GM18909 (cell line): ENCODE measurements at regions not wholly inside any gene's neighbourhood (a gene's known extent, or its start where the extent isn't known, plus 50 kb on each side); places are given as distances from the start of the nearest gene placed in this dataset.

Source experiments
- ATAC-seq: cut with Tn5 transposase; IDR thresholded peaks from one replicate; pipeline ENCODE4 v1.9.1; 2021; ENCODE audit warnings: mild to moderate bottlenecking; ENCODE audit not compliant: unreplicated experiment, poor library complexity

DNA sequence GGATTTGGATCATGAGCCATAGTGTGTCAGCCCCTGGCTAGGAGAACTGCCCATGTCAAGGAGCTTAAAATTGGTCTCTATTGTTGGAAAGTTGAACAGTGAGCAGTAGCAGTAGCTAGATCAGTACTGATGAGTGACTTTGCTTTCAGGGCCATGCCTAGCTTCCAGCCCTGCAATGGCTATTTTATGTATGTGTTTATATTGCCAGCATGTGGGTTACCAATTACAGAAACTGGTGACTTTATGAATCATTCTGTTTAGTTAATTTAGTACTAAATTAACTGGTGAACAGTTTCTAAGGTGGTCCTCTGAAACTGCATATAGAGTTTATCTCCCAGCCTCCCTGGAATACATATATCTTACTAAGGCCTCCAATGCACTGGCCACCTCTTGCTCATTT lies 908.1 kb upstream of the ALCAM start:
- ATAC-seq = no peak

DNA sequence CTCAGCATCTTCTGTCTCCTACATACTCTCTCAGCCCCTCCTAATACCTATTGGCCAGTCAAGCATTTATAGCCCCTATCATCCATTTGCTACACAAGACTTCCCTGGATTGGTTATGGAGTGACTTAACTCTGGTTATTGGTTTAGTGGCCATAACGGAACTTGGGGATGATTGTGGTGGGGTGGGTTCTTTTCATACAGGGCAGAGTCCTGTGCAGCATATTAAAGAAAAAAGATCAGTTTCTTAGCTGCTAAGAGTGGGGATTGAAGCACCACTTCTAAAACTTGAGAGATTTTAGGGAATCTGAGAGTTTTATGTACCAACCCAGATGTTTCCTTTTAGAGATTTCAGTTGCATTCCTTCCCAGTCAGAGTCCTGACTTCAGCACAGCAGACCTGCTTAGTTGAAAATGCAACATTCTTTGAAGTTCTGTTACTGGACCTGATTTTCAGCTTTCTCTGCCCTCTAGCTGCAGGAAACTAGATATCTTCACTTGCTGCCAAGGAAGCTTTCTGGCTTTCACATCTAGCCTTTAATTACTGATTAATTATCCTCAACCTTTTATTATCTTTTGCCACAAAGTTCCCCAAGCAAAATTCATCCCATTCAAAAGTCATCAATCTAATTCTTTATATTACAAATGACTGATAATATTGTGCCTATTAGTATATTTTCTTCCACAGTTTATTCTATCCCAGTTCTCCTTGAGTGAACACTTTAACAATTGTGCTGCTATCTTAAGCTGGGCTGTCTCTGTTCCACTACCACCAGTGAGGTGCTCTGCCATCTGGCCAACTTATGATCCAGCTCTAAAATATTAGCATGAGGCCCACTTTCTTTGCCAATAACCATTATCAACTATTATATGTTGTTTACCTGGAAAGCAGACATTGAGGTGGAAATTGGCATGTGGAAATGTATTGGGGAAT lies 906.0 kb upstream of the ALCAM start:
- ATAC-seq = peak; percentile 78

DNA sequence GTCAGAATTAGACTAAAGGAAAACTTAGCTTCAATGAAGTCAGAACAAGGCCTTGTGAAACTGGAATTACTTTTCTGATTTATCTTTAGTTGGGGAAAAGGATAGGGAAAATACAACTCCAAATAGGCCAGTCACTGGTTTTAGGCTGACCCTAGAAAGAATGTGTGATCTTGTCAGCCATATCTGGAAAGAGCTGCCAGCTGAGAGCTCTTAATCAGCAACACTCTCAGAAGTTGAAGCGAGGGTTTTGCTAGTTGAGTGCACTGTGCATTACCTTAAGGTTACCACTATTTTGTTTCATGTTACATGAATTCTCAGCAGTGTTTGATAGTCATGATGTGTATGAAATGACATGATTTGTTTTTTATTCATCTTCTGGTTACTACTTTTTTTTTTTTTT lies 905.3 kb upstream of the ALCAM start:
- ATAC-seq = no peak

DNA sequence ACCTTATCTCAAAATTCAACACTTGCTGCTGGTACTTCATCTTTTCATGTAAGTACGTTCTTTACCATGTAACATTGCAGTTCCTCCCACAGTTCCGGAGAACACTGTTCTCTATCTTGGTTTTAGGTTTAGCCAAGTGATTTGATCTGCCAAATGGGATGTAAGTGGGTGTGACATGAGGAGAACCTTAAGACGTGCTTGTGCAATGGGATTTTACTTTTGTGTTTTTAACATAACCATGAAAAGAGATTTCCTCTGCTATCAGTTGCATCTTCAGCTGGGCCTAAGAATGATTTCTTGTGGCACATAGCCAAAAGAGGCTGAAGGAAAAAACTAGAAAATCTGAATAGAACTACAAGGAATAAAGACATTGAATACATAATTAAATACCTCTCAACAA lies 894.5 kb upstream of the ALCAM start:
- ATAC-seq = no peak

DNA sequence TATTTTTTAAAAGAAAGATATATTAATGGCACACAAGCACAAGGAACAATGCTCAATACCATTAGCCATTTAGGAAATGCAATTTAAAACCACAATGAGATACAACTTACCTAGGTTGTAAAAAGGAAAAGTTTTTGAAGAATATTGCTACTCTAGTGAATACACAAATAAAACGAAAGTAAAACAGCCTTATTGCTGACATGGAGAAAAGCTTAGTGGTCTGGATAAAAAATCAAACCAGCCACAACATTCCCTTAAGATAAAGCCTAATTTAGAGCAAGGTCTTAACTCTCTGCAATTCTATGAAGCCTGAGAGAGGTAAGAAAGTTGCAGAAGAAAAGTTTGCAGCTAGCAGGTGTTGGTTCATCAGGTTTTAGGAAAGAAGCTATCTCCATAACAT lies 892.7 kb upstream of the ALCAM start:
- ATAC-seq = no peak

DNA sequence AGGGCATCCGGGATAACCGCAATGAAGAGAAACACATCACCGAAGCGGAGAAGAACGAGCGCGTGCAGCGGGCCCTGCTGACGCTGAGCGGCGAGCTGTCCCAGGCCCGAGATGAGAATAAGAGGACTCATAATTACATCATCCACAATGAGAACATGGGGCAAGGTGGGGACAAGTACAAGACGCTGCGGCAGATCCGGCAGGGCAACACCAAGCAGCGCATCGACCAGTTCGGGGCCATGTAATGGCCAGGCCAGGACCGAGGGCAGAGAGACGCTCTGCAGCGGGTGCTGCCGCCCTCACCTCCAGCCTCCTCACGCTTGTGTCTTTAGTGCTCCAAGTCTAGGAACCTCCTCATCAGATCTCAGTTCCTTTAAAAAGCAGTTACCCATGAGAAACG lies 863.7 kb upstream of the ALCAM start:
- no peak for ATAC-seq

DNA sequence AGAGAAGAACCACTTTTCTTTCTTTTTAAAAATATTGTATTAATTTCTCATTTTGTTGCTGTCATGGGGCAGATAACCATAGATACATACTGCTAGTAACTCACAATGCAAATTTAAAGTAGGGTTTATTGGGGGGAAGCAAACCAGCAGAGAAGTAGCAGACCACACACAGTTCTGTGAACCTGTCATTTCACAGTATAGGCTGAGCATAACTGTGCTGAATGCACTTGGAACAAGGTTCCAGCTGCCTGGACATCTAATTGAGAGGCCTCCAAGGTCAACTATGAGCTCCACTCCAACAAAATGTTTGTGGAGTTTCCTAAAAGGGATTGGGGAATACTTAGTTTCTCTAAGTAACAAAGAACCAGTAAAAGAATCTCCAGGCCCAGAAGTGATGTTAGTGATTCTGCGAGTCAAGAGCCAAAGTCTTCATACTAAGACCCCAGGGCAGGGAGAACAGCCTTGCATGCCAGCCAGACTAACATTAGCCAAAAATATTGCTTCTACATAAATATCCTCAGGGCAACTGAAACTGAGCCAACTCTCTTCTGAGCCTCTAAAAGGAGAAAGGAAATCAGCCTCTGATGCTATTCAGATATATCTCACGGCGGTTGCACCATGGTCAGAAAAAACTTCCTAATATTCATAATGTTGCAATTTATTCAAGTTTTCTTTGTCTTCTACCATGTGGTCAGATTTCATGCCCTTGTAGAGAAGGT lies 856.4 kb upstream of the ALCAM start:
- ATAC-seq = no peak

DNA sequence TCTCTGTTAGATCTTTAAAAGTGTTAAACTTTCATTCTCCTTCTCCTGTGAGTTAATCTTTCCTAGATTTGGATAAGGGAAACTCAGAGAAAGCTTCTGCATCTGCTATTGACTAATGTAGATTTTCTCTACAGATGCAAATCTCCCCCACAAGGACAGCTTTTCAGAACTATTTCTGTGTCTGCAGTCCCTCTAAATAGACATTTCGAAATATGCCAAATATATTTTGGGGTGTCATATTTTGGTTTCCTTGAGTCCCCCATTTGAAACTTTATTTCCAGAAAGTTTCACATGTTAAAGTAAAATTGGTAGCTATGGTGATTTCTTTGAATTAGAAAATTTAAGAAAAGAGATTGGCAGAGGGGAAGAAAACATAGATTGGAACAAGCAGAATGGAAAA lies 852.3 kb upstream of the ALCAM start:
- ATAC-seq = no peak

DNA sequence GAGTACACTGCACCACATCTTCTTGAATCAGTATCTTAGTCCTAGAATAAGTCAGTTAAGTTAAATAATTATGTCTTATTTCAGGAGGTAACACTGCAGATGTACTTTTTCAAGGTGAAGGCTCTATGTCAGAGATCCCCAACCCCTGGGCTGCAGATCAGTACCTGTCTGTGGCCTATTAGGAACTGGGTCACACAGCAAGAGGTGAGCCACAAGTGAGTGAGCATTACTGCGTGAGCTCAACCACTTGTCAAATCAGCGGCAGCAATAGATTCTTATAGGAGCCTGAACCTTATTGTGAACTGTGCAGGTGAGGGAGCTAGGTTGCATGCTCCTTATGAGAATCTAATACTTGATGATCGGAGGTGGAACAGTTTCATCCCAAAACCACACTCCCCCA lies 851.9 kb upstream of the ALCAM start:
- no peak for ATAC-seq

DNA sequence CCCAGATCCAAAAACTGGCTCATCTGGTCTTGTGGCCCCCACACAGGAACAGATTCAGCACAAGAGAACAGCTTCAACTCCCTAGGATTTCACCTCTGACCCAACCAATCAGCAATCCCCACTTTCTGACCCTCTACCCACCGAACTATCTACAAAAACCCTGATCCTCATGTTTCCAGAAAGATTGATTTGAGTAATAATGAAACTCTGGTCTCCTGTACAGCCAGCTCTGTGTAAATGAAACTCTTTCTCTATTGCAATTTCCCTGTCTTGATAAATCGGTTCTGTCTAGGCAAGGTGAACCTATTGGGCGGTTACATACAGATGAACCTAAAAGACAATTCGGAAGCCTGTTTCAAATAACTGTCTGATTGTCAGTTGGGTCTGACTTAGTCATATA lies 847.6 kb upstream of the ALCAM start:
- peak; percentile 37 for ATAC-seq

DNA sequence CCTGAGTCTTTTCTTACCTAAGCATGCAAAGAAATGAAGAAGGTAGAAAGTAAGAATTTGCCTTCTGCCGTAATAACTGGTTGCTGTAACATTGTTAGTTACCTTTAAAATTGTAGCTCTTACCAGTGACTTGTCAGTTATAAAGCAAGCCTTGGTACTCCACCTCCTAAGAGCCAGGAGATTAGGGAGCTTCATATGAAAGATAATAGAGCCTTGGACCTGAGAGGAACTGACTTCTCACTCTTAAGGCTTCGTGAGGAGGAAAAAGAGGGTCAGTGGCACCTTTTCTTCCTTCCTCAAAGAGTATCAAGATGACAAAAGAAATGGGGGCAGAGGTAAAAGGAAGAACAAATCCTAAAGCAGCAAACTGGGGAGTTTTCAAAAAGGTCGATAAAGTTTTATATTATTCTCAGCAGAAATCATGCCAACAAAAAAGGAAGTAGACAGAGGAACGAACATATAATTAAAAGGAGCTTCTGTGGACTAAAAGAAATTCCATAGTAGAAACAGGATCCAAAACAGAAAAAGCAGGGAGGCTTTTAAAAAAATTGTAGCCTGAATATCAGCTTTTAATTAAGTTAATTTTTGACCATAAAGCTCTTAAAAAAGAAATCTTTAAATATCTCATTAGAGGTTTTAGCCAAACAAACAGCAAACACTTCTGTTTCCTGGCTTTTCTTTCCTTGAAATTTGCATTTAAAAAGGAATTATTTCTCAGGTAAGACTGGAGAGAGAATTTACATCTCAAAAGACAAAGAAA lies 847.1 kb upstream of the ALCAM start:
- no peak for ATAC-seq

DNA sequence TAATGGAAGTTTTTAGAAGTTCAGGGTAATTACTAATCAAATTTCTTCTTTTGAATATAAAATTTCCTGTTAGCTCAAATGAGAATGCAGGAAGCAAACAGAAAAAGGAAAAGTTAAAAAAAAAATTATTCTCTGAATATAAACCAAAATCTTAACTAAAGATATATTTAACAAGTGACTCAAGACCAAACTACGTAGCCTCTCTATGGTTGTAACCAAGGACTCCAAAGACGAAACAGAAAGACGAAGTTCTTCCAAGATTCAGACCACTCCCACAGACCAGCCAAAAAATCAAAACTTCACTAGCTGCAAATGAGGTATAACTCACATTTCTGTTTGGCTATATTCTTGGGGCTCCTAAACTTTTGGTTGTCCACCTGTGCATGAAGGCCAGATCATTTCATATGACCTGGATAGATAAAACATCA lies 846.5 kb upstream of the ALCAM start:
- peak; percentile 33 for ATAC-seq

DNA sequence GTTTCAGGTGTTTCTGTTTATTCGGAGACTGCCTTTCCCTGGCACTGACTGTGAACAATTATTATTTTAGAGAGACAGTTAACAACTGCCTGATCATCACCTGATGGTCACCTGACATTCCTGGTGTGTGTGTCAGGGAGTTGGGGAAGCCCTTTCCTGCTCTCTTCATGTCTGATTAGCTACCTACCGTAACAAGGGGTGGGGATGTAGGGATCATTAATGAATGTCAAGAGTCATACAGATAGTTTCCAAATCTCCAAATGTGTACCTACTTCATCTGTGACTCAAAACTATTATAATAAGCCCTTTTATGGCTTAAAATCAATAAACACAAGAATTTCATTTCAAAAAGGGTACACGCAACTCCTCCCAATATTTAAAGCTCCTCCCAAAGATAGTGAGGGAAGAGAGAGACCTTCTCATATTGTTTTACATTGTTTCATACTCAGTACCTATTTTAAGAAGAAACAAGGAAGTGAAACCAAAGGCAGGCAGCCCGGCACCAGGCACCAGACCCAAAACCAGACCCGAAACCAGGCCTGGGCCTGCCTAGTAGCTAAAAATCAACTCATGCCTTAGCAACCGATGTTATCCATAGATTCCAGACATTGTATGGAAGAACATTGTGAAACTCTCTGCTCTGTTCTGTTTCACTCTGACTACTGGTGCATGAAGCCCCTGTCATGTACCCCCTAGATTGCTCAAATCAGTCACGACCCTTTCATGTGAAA lies 844.9 kb upstream of the ALCAM start:
- peak; percentile 67 for ATAC-seq

DNA sequence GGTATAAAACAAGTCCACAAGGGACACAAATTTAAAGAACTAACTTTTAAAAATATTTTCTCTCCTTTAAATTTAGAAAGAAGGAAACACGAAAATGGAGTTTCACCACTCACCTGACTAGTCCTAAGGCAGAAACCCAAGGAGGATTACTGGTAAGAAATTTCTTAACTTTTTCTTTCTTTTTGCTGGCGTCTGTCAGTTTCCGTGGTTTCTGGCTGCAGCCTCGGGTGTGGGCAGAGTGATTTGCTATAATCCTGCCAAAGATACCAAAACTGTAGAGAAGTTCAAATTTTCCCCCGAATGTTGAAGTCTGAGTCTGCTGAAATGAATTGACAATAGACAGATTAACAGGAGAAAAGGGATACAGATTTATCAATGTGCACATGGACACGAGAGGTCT lies 843.6 kb upstream of the ALCAM start:
- peak; percentile 21 for ATAC-seq

DNA sequence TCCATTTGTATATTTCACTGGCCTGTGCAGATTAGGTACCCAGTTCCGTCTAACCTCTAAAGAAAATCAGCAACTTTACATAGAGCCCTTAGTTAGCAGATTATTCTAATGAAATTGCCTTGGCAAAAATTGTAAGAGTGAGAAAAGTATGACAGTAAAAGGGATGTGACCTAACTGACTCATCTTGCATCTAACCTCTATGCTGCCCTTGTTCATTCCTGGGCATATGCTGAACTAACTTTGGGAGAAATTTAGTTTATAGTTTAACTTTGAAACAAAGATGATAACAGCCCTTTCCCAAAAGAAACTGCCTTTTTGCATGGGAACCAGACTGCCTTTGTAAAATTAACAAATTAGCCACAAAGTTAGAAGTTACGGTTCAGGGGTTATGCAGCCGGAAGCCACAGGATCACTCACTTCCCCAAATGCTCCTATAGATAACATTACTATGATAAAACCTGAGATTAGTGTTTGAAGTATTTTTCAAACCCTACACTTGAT lies 839.8 kb upstream of the ALCAM start:
- peak; percentile 87 for ATAC-seq

DNA sequence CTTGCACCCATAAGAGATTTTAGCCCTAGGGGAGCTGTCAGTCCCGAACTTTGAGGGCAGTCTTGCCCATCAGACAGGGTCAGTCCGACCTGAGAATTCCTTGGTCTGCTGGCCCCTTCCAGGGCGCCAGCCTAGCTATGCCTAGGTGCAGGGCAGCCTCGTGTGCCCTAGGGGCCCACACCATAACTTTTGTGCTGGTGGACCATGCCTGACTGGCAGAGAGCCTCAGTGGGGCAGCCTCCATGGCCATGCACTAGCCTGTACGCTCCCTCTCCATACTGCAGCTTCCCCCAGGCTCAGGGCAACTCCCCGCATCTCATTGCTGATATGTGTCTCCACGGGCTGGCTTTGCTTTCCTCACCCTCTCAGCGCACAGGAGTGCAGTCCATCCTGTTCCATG lies 835.8 kb upstream of the ALCAM start:
- no peak for ATAC-seq

DNA sequence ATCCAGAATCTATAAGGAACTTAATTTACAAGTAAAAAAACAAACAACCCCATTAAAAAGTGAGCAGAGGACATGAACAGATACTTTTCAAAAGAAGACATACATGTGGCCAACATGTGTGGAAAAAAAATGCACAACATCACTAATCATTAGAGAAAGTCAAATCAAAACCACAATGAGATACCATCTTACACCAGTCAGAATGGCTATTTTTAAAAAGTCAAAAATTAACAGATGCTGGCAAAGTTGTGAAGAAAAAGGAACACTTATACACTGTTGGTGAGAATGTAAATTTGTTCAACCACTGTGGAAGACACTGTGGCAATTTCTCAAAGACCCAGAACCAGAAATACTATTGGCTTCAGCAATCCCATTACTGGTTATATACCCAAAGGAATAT lies 830.0 kb upstream of the ALCAM start:
- peak; percentile 80 for ATAC-seq

DNA sequence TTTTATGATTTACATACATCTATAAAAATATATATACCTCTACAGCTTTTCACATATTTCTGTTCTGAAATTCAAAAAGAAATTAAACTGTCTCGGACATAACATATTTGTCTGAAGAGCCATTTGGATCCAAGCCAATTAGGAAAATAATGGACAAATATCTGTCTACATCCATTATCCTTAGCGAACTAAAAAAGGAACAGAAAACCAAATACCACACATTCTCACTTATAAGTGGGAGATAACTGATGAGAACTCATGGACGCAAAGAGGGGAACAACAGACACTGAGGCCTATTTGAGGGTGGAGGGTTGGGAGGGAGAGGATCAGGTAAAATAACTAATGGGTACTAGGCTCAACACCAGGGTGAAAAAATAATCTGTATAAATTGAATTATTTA lies 829.4 kb upstream of the ALCAM start:
- no peak for ATAC-seq

DNA sequence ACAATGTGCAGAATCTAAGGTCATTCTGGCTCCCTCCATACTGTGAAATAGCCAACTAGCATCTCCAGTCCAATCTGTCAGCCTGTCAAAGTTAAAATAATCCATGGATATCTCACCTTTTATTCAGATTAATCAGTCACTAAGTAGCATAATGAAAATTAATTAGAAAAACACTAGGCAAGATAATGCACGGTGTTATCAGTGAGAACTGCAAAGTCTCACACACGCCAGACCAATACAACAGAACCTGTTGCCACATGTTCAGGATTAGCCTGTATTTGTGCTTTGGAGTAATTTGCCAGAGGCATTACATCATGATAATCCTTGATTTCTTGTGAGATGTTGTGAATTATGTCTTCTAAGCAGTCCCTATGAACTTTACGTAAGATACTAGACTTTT lies 820.4 kb upstream of the ALCAM start:
- ATAC-seq = no peak

DNA sequence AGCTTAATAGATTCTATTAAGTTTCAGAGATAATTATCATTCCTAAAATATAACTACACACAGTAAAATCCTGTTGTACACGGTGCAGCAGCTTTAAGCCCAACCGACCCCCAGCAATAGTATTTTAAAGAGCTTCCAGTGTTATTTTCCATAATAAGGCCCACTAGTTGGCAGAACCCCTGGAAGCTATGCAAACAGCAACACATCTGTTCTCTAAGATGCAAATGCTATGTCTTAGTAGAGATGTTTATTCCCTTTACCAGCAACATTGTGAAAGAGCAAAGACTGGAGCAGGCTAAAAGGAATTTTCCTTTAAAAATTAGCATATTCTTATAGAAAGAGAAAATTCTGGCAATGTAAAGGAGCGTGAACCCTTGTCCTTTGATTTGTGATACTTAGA lies 819.7 kb upstream of the ALCAM start:
- ATAC-seq = no peak
